ENCODE measurements at regions not wholly inside any gene's neighbourhood (a gene's known extent, or its start where the extent isn't known, plus 50 kb on each side); places are given as distances from the start of the nearest gene placed in this dataset.

DNA sequence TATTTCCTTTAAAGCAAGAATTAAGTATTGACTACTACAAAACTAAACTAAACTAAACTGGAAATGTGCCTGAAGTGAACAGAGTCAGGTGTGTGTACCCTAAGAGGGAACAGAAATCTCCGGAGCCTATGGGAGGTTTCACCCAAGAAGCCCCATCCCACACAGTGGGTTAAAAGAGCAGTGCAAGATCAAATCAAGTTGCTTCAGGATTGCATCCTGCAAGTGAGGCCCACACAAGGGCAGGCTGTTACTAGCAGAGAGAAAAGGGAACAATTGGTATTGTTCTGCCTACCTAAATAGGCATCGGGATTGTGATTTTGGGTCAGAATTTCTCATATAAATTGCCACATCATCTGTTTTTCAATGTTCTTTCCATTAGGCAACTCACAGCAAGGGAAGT, 113.3 kb upstream of the CDC14C start:
- ChIA-PET RAD21 (ENCODE audit: unreplicated experiment) (no interaction called here), SMC1A (ENCODE audit: uncharacterized antibody, unreplicated experiment) (interaction anchor here (0.9 kb wide), 1 partner anchor 10 kb away, joined by 3 read pairs; no protein-coding TSS in a partner anchor), POLR2A (no interaction called here), CTCF (no interaction called here)
- no peak for FAIRE-seq
- Histone ChIP-seq H4K20me1 (ENCODE audit: control insufficient read depth, insufficient read depth) (no peaks in the 10 kb centered on the region), H3K79me2 (ENCODE audit: control insufficient read depth, insufficient read depth, low read length) (no peaks in the 10 kb centered on the region), H3K4me1 (ENCODE audit: control insufficient read depth, insufficient read depth, low read length) (no peaks in the 10 kb centered on the region), H3K9me3 (replicated peaks; ENCODE audit: control insufficient read depth, insufficient read depth, low read length) (no peaks in the 10 kb centered on the region), H3K4me2 (ENCODE audit: control insufficient read depth, insufficient read depth) (no peak overlapping the region), H2AFZ (ENCODE audit: control insufficient read depth, low read depth, low read length) (no peak overlapping the region), H3K36me3 (ENCODE audit: control insufficient read depth in 2 of 2, insufficient read depth in 2 of 2, low read length in 1 of 2) (no peaks in the 10 kb centered on the region), H3K4me3 (no peak overlapping the region), H3K27me3 (replicated peaks in 1 of 2; ENCODE audit: control insufficient read depth in 2 of 2, insufficient read depth in 2 of 2, low read length in 1 of 2) (no peaks in the 10 kb centered on the region), H3K27ac (ENCODE audit: control insufficient read depth, insufficient read depth) (no peak overlapping the region), H3K9ac (ENCODE audit: control insufficient read depth, insufficient read depth, low read length) (no peak overlapping the region)
- intact Hi-C loops (cut with micrococcal nuclease; ENCODE audit: unreplicated experiment) (no loop called here), in situ Hi-C loops (cut with MboI) (no loop called here)
- TF ChIP-seq RBBP5 (conservative IDR thresholded peaks at IDR 0.05) (no peak), IKZF2 (IDR thresholded peaks at IDR 0.05) (no peak), RCOR1 (conservative IDR thresholded peaks at IDR 0.05; ENCODE audit: low read depth, low read length) (no peak), MEF2B (IDR thresholded peaks at IDR 0.05; ENCODE audit: partially characterized antibody, poor library complexity, severe bottlenecking) (no peak)
- no peak for ATAC-seq
- 17% methylated on average over 2 of the region's 2 CpGs for WGBS (ENCODE audit: insufficient coverage, insufficient replicate concordance, low lambda C conversion rate, missing lambda C conversion rate)
- no TSS peak for BruUV-seq (replicated peaks)
- DNase-seq (ENCODE audit: low read depth, low spot score): no peak

DNA sequence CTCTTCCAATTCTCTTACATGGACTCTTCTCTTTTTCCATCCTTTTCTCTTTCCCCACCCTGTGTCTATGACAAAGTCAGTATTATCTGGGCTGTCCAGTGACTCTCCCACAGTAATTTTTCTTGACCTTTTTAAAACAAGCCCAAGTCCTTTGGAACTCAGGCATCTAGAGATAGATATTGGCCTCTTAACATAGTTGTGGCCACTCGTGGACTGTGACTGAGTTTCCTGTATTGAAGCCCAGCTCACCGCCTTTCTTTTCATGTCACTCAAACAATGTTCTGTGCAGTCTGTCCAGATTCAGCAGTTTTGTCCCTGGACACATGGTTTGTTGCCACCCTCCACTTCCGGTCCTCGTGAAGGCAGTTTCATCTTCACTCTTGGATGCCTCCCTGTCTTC, 110.9 kb upstream of the CDC14C start:
- TF ChIP-seq, protein P1, sequence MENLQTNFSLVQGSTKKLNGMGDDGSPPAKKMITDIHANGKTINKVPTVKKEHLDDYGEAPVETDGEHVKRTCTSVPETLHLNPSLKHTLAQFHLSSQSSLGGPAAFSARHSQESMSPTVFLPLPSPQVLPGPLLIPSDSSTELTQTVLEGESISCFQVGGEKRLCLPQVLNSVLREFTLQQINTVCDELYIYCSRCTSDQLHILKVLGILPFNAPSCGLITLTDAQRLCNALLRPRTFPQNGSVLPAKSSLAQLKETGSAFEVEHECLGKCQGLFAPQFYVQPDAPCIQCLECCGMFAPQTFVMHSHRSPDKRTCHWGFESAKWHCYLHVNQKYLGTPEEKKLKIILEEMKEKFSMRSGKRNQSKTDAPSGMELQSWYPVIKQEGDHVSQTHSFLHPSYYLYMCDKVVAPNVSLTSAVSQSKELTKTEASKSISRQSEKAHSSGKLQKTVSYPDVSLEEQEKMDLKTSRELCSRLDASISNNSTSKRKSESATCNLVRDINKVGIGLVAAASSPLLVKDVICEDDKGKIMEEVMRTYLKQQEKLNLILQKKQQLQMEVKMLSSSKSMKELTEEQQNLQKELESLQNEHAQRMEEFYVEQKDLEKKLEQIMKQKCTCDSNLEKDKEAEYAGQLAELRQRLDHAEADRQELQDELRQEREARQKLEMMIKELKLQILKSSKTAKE (IDR thresholded peaks at IDR 0.05; ENCODE audit: low read depth, poor library complexity, severe bottlenecking): no peak
- TF ChIP-seq, protein P2, sequence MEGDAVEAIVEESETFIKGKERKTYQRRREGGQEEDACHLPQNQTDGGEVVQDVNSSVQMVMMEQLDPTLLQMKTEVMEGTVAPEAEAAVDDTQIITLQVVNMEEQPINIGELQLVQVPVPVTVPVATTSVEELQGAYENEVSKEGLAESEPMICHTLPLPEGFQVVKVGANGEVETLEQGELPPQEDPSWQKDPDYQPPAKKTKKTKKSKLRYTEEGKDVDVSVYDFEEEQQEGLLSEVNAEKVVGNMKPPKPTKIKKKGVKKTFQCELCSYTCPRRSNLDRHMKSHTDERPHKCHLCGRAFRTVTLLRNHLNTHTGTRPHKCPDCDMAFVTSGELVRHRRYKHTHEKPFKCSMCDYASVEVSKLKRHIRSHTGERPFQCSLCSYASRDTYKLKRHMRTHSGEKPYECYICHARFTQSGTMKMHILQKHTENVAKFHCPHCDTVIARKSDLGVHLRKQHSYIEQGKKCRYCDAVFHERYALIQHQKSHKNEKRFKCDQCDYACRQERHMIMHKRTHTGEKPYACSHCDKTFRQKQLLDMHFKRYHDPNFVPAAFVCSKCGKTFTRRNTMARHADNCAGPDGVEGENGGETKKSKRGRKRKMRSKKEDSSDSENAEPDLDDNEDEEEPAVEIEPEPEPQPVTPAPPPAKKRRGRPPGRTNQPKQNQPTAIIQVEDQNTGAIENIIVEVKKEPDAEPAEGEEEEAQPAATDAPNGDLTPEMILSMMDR (IDR thresholded peaks at IDR 0.05 in 2 of 3, conservative IDR thresholded peaks at IDR 0.05 in 1 of 3; ENCODE audit: control insufficient read depth in 2 of 3, extremely low read depth in 1 of 3, insufficient read depth in 1 of 3, low read depth in 3 of 3, low read length in 3 of 3): no peak
- no peak for TF ChIP-seq ESRRA (IDR thresholded peaks at IDR 0.05; ENCODE audit: low read length)
- no peak for TF ChIP-seq SMARCA5 (IDR thresholded peaks at IDR 0.05)
- Histone ChIP-seq H3K27ac (ENCODE audit: control insufficient read depth, insufficient read depth) (no peak overlapping the region), H3K9ac (ENCODE audit: control insufficient read depth, insufficient read depth, low read length) (no peak overlapping the region), H3K9me3 (replicated peaks; ENCODE audit: control insufficient read depth, insufficient read depth, low read length) (no peaks in the 10 kb centered on the region), H2AFZ (ENCODE audit: control insufficient read depth, low read depth, low read length) (no peak overlapping the region), H3K27me3 (replicated peaks in 1 of 2; ENCODE audit: control insufficient read depth in 2 of 2, insufficient read depth in 2 of 2, low read length in 1 of 2) (no peaks in the 10 kb centered on the region), H4K20me1 (ENCODE audit: control insufficient read depth, insufficient read depth) (no peaks in the 10 kb centered on the region), H3K4me1 (ENCODE audit: control insufficient read depth, insufficient read depth, low read length) (no peaks in the 10 kb centered on the region), H3K4me3 (no peak overlapping the region), H3K79me2 (ENCODE audit: control insufficient read depth, insufficient read depth, low read length) (no peaks in the 10 kb centered on the region), H3K36me3 (ENCODE audit: control insufficient read depth in 2 of 2, insufficient read depth in 2 of 2, low read length in 1 of 2) (no peaks in the 10 kb centered on the region), H3K4me2 (ENCODE audit: control insufficient read depth, insufficient read depth) (no peak overlapping the region)
- RAD21 ChIA-PET (ENCODE audit: unreplicated experiment): no interaction called here
- SMC1A ChIA-PET (ENCODE audit: uncharacterized antibody, unreplicated experiment): no interaction called here
- POLR2A ChIA-PET: no interaction called here
- ATAC-seq (no peak), DNase-seq (ENCODE audit: low read depth, low spot score) (no peak), FAIRE-seq (no peak)
- BruUV-seq (replicated peaks): no TSS peak
- CTCF ChIA-PET: interaction anchor here (1.5 kb wide), 1 partner anchor 10 kb away, joined by 4 read pairs; no protein-coding TSS in a partner anchor
- 10% methylated on average over 4 of the region's 4 CpGs for WGBS (ENCODE audit: insufficient coverage, insufficient replicate concordance, low lambda C conversion rate, missing lambda C conversion rate)
- intact Hi-C loops (cut with micrococcal nuclease; ENCODE audit: unreplicated experiment): no loop called here
- in situ Hi-C loops (cut with MboI): no loop called here
